Stimulated activated CD4-positive, alpha-beta T cell treated with anti-CD3 and anti-CD28 coated beads, TNF-alpha, amount 100 ng/mL, for 1 hour (primary cell): ENCODE measurements at regions not wholly inside any gene's neighbourhood (a gene's known extent, or its start where the extent isn't known, plus 50 kb on each side); places are given as distances from the start of the nearest gene placed in this dataset.
"Not testable (repeated sequence)": the region's sequence is repeated elsewhere in the genome, so short reads cannot be mapped to it uniquely, and the experiment has no call there.

Source experiments
- DNase-seq, 3 donors: peaks; one replicate each; pipeline ENCODE4 v3.0.0-alpha.2; 2020; ENCODE audit warnings: low read depth in 3 of 3, low spot score in 1 of 3

DNA sequence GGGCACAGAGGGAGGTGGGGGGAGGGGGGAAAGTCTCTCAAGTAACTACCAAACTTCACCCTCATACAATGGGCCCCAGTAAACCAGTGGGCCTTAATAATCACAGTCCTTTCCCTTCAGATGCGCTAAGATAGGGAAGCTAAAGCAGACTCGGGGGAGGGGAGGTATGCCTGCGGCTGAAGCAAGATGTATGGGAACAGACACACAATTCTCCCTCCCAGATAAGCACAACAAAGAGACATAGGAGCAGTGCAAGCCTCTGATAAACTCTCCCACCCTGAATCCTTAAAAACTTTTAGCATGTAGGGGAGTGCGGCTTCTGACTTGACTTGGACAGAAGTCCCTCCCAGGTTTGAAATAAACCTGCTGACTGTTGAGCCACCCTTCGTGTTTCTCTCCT is 54.7 kb downstream of the PROP1 start:
- not testable (repeated sequence) for DNase-seq

DNA sequence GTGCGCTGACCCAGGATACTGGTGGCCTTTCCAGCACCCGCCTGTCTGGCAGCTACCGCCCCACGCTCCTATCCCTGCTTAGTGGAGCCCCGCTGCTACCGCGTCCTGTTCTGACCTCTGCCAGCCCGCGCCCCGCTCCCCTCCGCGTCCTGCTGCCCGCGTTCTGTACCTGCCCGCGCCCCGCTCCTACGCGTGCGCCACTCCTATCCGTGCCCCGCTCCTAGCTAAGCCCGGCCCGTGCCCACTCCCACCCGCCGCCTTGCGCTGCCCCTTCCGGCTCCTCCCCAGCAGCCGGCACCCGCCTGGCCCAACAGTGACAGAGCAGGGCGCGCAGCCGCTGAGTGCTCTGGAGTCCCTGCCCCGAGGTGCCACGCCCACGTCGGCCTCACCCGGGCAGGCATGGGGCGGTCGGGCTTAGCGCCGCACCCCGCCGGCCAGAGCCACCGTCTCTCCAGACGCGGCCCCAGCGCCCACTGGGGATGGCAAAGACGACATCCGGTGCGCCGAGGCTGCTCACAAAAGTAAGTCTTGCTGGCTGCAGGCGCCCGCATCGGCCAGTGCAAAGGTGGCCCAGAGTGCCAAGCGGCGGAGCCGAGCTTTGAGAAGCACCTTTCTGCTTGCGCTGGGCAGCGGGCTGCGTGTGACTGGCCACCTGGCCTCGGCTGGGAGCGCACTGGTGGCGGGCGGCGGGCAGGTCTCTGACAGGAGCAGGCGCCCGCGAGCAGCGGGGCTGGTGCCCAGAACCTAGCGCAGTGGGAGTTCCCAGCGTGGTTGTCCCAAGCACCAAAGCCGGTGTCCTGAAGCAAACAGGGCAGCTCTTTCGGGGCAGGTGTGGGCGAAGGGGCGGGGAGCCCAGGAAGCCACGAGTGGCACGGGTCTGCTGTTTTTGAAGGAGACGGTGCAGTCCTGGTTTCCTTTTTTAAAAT is 56.5 kb downstream of the PROP1 start:
- not testable (repeated sequence) for DNase-seq

DNA sequence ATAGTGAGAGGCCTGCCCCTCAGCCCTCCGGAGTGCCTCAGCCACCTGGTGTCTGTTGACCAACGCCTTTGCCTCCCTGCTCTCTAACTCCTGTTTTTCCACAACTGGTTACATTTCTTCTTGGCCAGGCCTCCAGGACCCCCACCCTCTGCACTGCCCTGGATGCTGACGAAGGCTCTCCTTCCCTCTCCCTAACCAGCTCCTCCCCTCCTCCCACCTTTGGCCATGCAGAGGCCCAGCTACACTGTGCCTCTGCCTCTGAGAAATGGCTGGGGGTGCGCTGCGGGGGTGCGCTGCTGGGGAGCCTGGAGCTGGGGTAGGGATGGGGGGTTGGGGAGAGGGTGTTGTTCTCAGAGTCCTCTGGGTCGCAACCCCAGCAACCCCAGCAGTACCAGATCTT is 57.3 kb downstream of the PROP1 start:
- DNase-seq = not testable (repeated sequence)

DNA sequence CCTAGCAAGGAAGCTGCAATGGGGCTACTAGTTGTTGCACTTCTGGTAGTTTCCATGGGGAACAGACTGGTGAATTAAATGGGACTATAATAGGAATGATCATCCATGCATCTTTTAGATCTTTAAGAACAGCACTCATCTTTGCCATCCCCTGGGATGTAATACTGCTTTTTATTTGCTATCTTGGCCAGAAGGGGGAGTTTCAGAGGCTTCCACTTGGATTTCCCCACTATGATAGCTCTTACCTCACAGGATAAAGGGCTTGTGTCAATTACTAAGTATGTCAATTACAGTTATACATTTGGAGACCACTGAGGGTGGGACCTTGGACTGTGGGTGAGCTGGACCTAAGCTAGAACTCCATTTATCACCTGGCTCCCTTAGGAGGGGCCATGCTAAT is 61.8 kb downstream of the PROP1 start:
- DNase-seq = not testable (repeated sequence)

DNA sequence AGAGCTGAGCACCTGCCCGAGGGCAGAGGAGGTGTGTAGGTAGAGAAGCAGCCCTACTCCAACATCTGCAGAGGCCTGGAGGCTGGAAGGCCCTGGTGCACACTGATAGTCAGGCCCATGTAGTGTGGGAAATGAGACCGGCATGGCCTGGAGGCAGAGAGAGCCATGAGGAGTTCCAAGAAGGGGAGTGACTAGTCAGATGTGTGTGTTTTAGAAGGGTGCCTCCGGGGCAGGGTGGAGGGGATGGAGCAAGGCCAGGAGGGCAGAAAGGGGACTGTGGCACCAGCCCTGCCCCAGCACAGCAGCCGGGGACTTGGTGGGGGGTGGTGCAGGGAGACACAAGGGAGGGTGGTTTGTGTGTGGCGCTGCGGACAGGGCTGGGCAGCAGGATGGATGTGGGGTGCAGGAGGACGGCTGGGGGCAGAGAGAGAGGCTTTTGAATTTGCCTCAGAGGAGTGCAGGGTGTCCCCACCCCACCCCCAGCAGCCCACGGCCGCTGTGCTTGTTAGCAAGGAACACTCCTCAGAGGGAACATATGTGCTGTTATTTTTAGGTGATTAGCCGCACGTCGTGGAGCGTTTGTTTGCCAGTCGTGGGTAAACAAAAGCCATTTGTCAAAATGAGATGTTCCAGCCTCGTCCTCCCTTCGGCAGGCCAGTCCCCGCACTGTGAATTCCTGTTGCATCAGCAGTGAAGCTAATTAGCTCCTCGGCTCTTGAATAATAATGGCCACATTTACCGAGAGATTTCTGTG is 65.6 kb downstream of the PROP1 start:
- not testable (repeated sequence) for DNase-seq

DNA sequence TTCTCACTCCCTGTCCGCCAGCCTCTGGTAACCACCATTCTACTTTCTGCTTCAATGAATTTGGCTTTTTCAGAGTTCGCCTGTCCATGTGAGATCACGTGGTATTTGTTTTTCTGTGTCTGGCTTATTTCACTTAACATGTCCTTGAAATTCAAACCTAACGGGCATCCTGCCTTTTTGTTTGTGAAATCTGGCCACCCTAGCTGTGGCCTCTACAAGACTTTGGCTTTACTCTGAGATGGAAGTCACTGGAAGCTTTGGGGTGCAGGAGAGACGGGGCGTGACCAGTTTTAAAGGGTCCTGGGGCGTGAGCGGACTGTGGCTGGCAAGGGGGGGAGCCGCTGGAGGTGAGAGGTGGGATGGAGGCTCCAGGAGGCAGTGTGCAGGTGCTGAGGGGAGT is 66.4 kb downstream of the PROP1 start:
- not testable (repeated sequence) for DNase-seq

DNA sequence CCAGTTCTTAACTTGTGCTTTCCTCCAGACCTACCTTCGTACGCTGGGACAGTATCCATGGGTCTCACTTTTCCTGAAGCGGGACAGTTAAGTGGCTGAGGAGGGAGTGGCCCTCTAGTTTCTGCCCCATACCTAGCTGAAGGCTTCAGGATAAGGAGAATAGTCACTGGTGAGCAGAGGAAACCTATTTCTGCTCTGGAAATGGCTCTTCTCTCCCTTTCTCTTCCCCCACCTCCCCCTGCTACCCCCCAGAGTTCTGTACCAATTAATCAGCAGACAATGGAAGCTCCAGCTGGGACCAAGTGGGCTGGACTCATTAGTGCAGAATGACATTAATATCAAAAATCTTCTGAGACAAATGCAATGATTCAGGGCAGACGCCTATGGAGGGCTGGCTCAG is 68.5 kb downstream of the PROP1 start:
- DNase-seq = not testable (repeated sequence)

DNA sequence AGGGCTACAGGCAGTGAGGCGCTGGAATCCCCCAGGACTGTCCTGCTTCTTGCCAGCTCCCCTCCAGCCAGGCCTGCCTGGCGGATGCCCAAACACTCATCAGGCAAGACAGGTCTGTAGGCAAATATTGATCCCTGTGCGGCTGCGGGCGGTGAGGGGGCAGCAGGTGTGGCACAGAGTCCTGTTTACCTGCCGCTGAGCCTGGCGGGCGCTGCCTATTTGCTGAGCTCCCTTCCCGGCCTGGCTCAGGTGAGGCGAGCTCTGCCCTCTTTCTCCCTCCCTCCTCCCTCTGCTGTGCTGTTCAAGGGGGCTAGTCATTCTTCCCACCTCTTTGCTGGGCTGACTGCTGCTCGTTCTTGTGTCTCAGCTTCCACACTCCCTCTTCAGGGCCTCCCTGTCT is 71.5 kb downstream of the PROP1 start:
- not testable (repeated sequence) for DNase-seq

DNA sequence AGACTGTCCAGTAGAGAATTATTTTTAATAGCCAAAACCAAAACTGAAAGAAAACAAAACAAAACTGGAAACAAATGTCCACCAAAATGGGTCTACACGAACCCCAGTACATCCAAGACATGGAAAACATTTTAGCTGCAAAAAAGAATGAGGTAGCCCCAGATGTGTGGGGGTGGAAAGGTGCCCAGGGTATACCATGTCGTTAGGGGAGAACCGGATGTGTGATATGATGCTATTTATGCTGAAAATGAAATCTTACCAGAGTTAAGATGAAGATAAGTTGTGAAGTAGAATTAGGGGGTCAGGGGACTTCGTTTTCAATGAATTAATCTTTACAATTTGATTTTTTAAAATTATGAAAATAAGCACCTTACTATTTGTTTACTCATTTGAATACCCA is 72.2 kb downstream of the PROP1 start:
- DNase-seq = not testable (repeated sequence)

DNA sequence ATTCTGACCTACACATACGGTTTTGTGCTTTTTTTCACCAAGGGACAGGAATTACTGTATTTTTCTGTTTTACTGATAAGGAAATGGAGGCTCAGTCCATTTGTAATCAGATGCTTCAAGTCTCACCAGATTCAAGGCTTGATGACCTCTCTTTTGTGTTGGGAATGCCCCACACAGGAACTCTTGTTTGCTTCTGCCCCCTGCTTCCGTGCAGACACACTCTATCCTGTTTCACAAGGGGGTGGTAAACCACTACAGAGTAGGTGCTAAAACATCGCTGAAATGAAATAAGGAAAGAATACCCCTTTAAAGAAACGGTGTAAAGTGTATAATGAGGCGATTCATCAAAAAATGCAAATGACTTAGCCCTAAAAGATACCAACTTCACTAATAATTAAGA is 72.9 kb downstream of the PROP1 start:
- not testable (repeated sequence) for DNase-seq

DNA sequence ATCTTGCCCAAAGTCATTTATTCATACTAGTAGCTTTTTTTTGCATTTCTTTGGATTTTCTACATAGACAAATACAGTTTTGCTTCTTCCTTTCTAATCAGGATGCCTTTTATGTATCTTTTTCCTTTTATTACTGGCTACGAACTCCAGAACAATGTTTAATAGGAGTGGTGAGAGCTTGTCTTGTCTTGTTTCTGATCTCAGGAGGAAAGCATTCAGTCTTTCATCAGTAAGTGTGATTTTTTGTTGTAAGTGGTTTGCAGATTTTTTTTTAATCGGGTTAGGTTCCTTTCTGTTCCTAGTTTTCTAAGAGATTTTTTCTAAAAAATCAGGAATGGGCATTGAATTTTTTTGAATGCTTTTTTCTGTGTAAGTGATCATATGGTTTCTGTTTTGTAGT is 86.8 kb downstream of the PROP1 start:
- not testable (repeated sequence) for DNase-seq

DNA sequence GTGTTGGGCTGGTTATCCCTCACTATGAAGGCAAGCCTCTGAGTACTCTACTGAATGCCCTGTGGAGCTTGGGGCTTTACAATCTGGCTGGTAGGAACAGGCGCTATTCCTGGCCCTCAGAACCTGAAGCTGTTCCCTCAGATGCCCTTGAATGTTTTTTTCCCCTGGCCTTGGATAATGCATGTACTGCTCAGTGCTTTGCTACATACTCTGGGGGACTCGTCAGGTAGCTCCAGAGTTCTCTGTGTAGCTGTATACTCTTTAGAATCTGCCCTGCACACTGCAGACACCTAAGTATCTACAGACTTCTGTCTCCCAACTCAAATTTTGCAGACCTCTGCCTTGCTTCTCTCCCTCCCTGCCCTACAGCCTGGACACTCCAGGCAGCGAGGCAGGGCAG is 93.2 kb downstream of the PROP1 start:
- not testable (repeated sequence) for DNase-seq

DNA sequence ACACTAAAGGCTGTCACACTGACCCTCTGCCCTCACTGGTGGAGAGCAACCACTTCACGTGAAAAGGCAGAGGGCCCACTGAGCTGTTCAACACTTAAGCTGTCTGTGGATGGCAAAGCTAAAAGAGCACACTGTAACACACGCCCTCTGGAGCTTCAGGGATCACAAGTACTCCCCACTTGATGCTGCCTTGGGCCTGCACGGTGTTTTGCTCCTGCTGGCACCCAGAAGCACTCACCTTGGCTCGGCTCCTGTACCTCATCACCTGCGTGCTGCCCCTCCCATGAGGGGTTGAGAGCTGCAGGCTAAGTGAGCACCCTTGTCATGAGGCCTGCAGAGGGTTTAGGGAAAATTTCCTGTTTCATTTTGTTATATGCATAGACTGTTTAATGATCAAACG is 96.0 kb downstream of the PROP1 start:
- DNase-seq = not testable (repeated sequence)

DNA sequence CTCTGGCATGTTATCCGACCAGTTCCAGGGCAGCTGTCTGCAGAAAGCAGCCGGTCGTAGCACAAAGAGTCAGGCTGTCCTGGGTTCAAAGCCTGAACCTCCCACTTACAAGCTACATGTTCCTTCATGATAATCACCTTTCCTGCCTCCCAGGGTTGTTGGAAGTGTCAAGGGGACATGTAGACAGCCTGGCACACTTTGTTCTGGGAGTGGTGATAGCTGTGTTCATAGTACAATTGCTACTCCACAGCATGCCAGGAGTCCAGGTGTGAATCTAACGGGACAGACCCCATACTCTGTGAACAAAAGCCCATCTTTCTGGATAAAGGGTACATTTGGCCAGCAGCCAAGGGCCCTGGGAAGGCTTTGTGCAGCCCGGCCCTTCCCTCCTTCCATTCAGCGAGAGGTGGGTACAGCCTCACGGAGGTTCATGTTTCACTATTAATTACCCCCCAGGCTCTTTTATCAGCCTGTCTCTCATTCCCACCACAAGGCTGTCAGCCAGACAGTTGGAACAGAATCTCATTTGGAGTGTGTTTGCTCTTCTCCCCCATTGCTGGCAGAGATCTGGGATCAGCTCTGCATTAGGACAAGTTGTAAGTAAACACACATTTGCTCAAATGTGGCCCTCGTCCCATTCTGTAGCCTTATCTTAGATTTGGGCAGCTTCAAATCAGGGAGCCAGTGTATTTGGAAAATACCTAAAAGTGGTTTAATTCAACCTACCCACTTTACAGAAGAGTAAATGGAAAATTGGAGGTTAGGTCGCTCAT is 101.2 kb downstream of the PROP1 start:
- DNase-seq = not testable (repeated sequence)

DNA sequence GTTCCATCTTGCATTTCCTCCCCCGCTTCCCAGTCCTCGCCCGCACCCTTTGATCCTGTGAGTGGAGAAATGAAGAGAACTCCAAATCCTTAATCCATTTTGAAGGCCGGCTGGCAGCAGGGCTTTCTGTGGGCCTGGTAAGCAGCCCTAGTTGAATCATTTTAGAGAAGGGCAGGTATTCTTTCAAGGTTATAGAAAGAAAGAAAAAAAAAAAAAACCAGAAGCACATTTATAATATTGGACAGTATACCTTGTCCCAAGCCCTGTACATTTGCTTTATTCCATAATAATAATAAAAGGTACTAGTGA is 103.7 kb downstream of the PROP1 start:
- DNase-seq = not testable (repeated sequence)

DNA sequence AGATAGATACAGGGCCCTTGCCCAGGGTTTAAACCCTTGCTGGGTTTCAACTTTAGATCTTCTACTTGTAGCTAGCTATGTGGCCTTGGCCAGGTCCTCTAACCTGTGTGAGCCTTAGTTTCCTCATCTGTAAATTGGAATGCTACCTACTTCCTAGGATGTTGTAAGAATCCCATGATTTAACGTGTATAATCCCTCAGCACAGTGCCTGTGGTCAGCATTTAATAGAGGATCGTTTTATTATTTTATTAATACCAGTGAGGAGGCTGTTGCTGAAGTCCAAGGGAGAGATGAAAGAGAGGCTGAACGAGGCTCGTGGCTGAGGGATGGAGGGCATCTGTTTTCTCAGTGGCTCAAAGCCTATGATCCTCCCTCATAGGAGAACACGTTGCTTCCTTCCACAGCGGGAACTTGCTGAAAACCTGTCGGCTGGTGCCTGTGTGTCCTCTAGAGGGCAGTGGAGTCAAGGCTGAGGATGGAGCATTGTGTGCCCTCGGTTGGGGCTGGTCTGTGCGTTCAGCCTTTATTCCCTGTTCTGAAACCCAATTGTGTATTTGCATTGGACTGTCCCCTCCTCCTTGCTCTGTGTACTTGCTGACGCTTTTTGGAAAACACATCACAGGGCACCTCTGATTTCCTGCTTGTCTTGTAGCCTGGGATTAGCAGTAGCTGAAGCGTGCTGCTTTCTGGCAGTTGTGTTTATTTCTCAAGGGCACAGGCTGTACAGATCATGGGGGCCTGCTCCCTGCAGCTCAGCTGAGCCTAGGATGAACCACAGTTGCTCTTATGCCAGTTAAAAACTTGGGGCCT is 104.3 kb downstream of the PROP1 start:
- DNase-seq = peak in 1 of 3 donors; percentile 4

DNA sequence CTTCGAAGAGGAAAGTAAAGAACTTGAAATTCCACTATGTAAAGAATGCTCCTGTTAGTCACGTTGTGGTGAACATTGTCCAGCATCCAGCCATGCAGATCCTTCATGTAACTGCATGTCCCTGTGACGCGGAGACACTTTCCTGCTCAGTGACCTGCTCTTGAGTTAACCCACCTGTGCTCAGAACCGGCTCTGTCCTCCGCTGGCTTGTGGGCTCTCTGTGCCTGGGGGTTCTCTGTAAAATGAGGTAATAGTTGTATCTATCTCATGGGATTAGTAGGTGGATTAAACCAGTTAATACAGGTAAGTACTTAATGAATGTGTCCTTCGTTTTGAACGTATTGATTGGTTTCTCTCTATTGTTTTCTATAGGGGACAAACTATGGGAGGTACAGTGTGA is 100.6 kb upstream of the FAM153A start:
- not testable (repeated sequence) for DNase-seq

DNA sequence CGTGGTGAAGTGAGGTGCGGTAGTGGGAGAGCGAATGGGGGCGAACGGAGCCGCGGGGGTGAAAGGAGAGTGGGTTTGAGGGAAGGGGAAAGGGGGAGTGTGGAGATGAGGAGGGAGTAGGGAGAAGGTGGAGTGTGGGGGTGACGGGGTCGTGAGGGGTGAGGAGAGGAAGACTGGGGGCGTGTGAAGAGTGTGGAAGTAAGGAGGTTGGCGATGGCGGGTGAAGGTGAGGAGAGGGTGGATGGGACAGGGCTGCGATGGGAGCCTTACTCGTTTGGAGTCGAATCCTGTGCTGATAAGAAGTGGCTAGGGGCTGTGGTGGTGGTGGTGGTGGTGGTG is 93.2 kb upstream of the FAM153A start:
- not testable (repeated sequence) for DNase-seq

DNA sequence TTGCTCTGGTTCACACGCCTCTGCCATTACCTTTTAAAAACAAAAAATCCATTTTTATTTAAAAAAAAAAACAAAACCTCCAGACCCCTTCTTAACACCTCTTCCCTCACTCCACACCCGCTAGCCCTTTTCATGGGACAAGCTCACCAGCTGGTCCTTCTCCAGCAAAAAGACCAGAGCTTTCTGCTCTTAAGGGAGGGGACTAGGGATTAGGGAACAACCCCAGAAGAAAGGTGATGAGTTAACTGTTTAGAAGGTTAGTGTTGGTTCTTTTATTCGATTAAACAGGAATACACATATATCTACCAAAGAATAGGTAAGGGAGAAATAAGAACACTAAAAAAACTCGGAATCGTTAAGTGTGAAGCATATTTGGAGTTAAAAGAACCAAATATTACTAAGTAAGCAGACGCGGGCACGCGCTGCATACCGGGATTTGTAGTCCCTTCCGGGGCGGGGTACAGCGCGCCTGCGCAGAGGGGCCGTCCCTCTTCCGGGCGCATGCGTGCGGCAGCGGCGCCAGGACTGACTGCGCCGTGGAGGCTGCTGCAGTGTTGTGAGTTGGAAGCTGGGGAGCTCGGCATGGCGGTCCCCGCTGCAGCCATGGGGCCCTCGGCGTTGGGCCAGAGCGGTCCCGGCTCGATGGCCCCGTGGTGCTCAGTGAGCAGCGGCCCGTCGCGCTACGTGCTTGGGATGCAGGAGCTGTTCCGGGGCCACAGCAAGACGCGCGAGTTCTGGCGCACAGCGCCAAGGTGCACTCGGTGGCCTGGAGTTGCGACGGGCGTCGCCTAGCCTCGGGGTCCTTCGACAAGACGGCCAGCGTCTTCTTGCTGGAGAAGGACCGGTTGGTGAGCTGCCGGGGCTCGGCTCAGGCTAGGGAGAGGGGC is 92.6 kb upstream of the FAM153A start:
- DNase-seq = not testable (repeated sequence)
